Karpas-422 (cell line): ENCODE measurements at regions not wholly inside any gene's neighbourhood (a gene's known extent, or its start where the extent isn't known, plus 50 kb on each side); places are given as distances from the start of the nearest gene placed in this dataset.

Source experiments
- DNase-seq: peaks from one replicate; pipeline ENCODE4 v3.0.0-alpha.2; 2015
- H2AFZ ChIP-seq: fragments of 200-600 bp; sonication (generic); 2 replicates; pipeline ENCODE4 v1.6.1; 2014; ENCODE audit warnings: antibody characterized with exemption, low read length, mixed read lengths
- H3K27ac ChIP-seq: fragments of 200-600 bp; sonication (generic); 2 replicates; pipeline ENCODE4 v1.5.1; 2014; ENCODE audit warnings: mild to moderate bottlenecking, low read length, moderate library complexity
- H3K27me3 ChIP-seq: fragments of 200-600 bp; sonication (generic); 2 replicates; pipeline ENCODE4 v1.6.1; 2014; ENCODE audit warnings: low read length, mixed read lengths
- H3K36me3 ChIP-seq: fragments of 200-600 bp; sonication (generic); 2 replicates; pipeline ENCODE4 v1.6.1; 2014; ENCODE audit warnings: low read length, mixed read lengths; ENCODE audit not compliant: insufficient read depth
- H3K4me1 ChIP-seq: fragments of 200-600 bp; sonication (generic); 2 replicates; pipeline ENCODE4 v1.6.1; 2014; ENCODE audit warnings: mild to moderate bottlenecking, low read length, mixed read lengths
- H3K4me2 ChIP-seq: fragments of 200-600 bp; sonication (generic); 2 replicates; pipeline ENCODE4 v1.6.1; 2014; ENCODE audit warnings: low read length, low read depth, mild to moderate bottlenecking; ENCODE audit not compliant: poor library complexity, severe bottlenecking
- H3K4me3 ChIP-seq: fragments of 200-600 bp; sonication (generic); 2 replicates; pipeline ENCODE4 v1.5.1; 2014; ENCODE audit warnings: mild to moderate bottlenecking, antibody characterized with exemption, low read length, mixed read lengths
- H3K79me2 ChIP-seq: fragments of 200-600 bp; sonication (generic); 2 replicates; pipeline ENCODE4 v1.6.1; 2014; ENCODE audit warnings: mild to moderate bottlenecking, low read length, mixed read lengths
- H3K9ac ChIP-seq: fragments of 200-600 bp; sonication (generic); 2 replicates; pipeline ENCODE4 v1.6.0; 2014; ENCODE audit warnings: low read length
- H3K9me2 ChIP-seq: fragments of 200-600 bp; sonication (generic), shearing (Covaris generic); replicated peaks from 2 replicates; pipeline ENCODE4 v1.6.0; 2014; ENCODE audit warnings: mild to moderate bottlenecking, low read length, moderate library complexity; ENCODE audit not compliant: insufficient read depth
- H3K9me3 ChIP-seq: fragments of 300-700, 200-600 bp; sonication (generic); 2 replicates; pipeline ENCODE4 v1.6.1; 2014; ENCODE audit warnings: low read length, mixed read lengths
- H4K20me1 ChIP-seq: fragments of 200-600 bp; sonication (generic); 2 replicates; pipeline ENCODE4 v1.6.1; 2014; ENCODE audit warnings: mild to moderate bottlenecking, antibody characterized with exemption, low read length, low read depth; ENCODE audit not compliant: insufficient read depth

DNA sequence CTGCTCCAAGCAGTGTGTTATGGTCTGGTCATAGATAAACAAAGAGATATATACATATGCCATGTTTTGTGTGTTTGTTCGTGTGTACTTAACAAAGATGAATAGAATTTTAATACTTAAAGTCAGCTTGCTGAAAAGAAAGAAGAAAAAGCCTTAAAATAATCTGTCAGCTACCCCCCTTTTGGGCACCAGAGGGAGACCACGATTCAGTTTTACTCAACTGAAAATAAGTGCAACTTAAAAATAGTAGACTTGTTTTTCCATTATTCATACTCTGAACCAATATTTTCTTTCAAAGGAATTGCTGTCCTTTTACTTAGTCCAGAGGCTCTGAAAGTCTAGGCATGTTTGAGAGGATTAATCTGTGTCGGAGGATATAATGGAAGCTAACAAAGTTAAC, 181.7 kb upstream of the AGTR2 start:
- no peaks in the 10 kb centered on the region for H4K20me1 ChIP-seq
- no peak overlapping the region for H2AFZ ChIP-seq
- H3K9me3 ChIP-seq, result no peaks in the 10 kb centered on the region
- H3K9ac ChIP-seq, result no peak overlapping the region
- DNase-seq, result peak; percentile 51
- H3K4me3 ChIP-seq, result no peak overlapping the region
- H3K9me2 ChIP-seq, result no peaks in the 10 kb centered on the region
- no peak overlapping the region for H3K4me2 ChIP-seq
- no peaks in the 10 kb centered on the region for H3K79me2 ChIP-seq
- H3K36me3 ChIP-seq, result no peaks in the 10 kb centered on the region
- H3K4me1 ChIP-seq, result no peaks in the 10 kb centered on the region
- no peak overlapping the region for H3K27ac ChIP-seq
- H3K27me3 ChIP-seq, result no peaks in the 10 kb centered on the region

DNA sequence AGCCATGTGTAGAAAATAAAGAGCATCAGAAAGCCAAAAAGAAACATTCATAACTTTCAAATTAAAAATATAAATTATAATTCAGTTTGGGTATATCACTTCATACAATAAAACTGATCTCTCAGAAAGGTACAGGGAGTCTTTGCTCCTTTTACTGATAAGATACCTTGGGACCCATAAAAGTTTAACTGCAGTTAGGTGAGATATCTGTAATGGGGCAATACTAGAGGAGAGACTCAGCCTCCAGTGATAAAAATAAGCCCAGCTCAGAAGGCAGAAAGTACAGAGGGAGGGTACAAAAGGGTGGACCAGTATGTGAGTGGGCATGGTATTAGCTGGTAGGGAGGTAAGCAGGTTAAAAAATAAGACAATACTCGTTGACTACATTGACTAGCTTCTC, 180.9 kb upstream of the AGTR2 start:
- no peaks in the 10 kb centered on the region for H3K9me2 ChIP-seq
- DNase-seq, result no peak
- no peak overlapping the region for H3K27ac ChIP-seq
- no peak overlapping the region for H3K4me2 ChIP-seq
- H3K79me2 ChIP-seq, result no peaks in the 10 kb centered on the region
- no peak overlapping the region for H2AFZ ChIP-seq
- H3K4me1 ChIP-seq, result no peaks in the 10 kb centered on the region
- no peaks in the 10 kb centered on the region for H3K27me3 ChIP-seq
- H3K4me3 ChIP-seq, result no peak overlapping the region
- H3K36me3 ChIP-seq, result no peaks in the 10 kb centered on the region
- no peaks in the 10 kb centered on the region for H3K9me3 ChIP-seq
- no peaks in the 10 kb centered on the region for H4K20me1 ChIP-seq
- H3K9ac ChIP-seq, result no peak overlapping the region

DNA sequence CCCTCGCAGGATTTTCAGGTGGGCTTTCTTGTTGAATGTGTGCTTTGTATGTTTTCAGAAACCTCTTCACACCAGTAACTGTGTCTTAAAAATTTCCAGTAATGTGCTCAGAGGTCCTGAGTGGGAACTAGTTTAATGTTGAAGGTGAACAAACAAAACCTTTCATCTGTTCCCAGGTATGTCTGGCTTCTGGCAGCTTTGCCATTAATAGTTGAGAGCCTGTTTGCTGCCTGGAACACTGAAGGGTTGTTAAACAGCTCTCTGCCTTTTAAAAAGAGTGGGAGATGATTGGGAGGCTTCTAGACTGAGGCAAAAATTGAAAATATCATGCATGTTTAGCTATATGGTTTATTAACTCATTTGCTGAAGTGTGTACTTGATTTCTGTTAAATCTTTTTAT, 161.2 kb upstream of the AGTR2 start:
- Histone ChIP-seq H3K36me3 (no peaks in the 10 kb centered on the region), H3K9ac (no peak overlapping the region), H3K27me3 (no peaks in the 10 kb centered on the region), H4K20me1 (no peaks in the 10 kb centered on the region), H3K9me3 (no peaks in the 10 kb centered on the region), H2AFZ (no peak overlapping the region), H3K27ac (no peak overlapping the region), H3K4me3 (no peak overlapping the region), H3K9me2 (no peaks in the 10 kb centered on the region), H3K79me2 (no peaks in the 10 kb centered on the region), H3K4me2 (no peak overlapping the region), H3K4me1 (no peaks in the 10 kb centered on the region; the same call in 1 of the 2 replicates)
- no peak for DNase-seq

DNA sequence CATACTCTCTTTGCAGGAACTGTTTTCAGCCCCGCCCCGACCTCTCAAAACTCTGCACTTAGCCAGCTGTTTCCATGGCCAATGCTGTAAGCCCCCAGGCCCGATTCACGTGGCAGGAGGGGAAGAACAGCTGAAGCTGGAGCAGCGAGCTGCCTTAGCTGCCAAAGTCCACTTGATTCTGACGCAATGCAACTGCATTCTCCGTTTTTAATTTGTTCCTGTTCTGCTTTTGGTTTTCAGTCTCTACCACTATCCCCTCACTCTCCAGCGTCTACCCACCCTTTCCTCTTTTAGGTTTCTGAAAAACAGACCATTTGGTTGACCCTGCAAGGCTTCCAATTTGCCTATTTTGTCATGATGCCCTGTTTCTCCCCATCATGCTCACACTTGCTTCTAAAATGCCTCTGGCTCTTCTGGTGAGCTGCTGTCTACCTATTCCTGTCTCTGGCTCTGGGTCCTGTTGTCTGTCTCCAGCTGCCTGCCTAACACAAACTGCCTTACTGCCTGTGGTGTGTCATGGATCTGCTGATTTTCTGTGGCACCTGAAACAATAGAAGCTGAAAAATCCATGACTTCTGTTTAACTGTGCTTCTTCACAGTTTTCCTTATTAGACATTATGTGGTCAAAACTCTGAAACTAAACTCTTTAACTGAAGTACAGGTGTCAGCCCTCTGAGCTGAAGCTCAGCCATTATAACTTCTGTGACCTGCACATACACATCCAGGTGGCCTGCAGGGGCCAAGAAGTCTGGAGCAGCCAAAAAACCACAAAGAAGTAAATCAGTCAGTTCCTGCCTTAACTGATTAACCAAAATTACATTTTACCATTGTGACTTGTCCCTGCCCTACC, 160.5 kb upstream of the AGTR2 start:
- Histone ChIP-seq H3K79me2 (no peaks in the 10 kb centered on the region), H2AFZ (no peak overlapping the region; the same call in 1 of the 2 replicates), H3K9ac (no peak overlapping the region), H3K36me3 (no peaks in the 10 kb centered on the region), H3K27ac (no peak overlapping the region), H3K4me2 (no peak overlapping the region), H3K4me3 (no peak overlapping the region), H3K27me3 (no peaks in the 10 kb centered on the region), H3K4me1 (no peaks in the 10 kb centered on the region; the same call in 1 of the 2 replicates), H3K9me3 (no peaks in the 10 kb centered on the region), H4K20me1 (no peaks in the 10 kb centered on the region), H3K9me2 (no peaks in the 10 kb centered on the region)
- DNase-seq, result no peak

DNA sequence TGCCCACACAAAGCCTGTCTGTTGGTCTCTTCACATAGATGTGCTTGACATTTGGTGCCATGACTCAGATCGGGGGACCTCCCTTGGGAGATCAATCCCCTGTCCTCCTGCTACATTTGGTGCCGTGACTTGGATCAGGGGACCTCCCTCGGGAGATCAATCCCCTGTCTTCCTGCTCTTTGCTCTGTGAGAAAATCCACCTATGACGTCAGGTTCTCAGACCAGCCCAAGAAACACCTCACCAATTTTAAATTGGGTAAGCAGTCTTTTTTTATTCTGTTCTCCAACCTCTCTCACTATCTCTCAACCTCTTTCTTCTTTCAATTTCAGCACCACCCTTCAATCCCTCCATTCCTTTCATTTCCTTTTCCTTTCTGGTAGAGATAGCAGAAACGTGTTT, 159.6 kb upstream of the AGTR2 start:
- DNase-seq, result no peak
- Histone ChIP-seq H3K27ac (no peak overlapping the region), H4K20me1 (no peaks in the 10 kb centered on the region)

DNA sequence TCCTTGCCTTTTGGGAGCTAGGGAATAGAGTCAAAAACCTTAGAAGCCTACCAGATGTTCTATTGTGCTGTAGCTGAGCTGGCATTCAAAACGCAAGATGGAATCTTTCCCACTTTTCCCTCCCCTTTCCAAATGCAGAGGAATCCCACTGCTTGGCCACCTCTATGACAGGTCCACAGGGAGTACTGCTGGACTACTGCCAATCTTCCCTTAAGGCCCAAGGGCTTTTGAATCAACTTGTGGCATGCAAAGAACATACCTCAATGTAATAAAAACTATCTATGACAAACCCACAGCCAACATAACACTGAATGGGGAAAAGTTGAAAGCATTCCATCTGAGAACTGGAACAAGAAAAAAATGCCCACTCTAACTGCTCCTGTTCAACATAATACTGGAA, 139.2 kb upstream of the AGTR2 start:
- Histone ChIP-seq H3K9me3 (no peaks in the 10 kb centered on the region), H3K9me2 (no peaks in the 10 kb centered on the region), H3K79me2 (no peaks in the 10 kb centered on the region), H4K20me1 (no peaks in the 10 kb centered on the region), H3K27ac (no peak overlapping the region), H3K36me3 (no peaks in the 10 kb centered on the region), H3K4me3 (no peak overlapping the region), H3K4me2 (no peak overlapping the region), H2AFZ (no peak overlapping the region), H3K9ac (no peak overlapping the region), H3K27me3 (no peaks in the 10 kb centered on the region), H3K4me1 (no peaks in the 10 kb centered on the region)
- no peak for DNase-seq

More for the DNA sequence above, 159.6 kb upstream of the AGTR2 start:
- no peaks in the 10 kb centered on the region for H3K9me2 ChIP-seq
- H3K79me2 ChIP-seq, result no peaks in the 10 kb centered on the region
- H3K27me3 ChIP-seq, result no peaks in the 10 kb centered on the region
- H2AFZ ChIP-seq, result no peak overlapping the region
- no peak overlapping the region for H3K4me2 ChIP-seq
- H3K4me3 ChIP-seq, result no peak overlapping the region
- H3K9me3 ChIP-seq, result no peaks in the 10 kb centered on the region
- H3K36me3 ChIP-seq, result no peaks in the 10 kb centered on the region
- no peaks in the 10 kb centered on the region; the same call in 1 of the 2 replicates for H3K4me1 ChIP-seq
- no peak overlapping the region for H3K9ac ChIP-seq
